ENCODE measurements at regions not wholly inside any gene's neighbourhood (a gene's known extent, or its start where the extent isn't known, plus 50 kb on each side); places are given as distances from the start of the nearest gene placed in this dataset.

DNA sequence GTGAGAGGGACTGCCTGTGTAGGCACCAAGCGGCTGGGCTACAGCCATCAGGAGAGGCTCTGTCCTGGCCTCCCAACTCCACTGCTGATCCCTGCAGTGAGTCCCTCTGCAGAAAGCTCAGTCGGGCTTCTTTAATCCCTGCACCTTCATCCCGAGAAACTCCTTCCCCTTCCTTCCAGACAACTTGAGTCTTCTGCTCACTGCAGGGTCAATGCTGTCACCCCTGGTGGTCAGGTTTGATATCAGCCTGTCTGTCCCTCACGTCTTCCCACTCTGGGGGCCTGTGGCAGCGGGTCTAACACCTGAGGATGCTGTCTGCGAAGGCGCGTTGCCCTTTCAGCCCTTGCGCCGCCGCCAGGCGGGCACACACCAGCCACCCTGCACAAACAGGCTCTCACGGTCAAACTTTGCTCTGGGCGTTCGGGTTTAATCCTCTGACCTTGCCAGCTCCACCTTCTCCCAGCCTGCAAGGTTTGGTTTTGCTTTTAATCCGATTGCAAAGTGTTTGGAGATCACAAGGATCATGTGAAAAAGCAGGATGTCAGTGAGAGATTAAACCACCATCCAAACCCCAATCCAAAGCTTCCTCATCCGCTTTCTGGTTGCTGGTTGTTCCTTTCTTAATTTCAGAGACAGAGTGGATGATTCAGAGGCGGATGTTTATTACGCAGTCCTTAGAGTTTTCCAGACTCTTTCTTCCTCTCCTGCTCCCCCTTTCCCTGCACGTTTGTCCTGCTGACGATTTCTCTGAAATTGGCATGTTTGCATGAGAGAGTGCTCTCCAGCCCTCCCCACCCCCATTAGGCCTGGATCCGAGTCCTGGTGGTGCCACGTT is 74.8 kb upstream of the SLC34A2 start:
- Mint-ChIP-seq H3K4me1 (no peaks in the 10 kb centered on the region), H3K27me3 (no peaks in the 10 kb centered on the region), H3K4me3 (no peak overlapping the region), H3K9me3 (no peaks in the 10 kb centered on the region), H3K27ac (no peak overlapping the region), H3K36me3 (ENCODE audit: low read depth) (no peaks in the 10 kb centered on the region)
- CTCF ChIA-PET, result no interaction called here
- ATAC-seq (ENCODE audit: low read depth) (no peak), DNase-seq (no peak)
- intact Hi-C loops (cut with micrococcal nuclease), result no loop called here
- POLR2A ChIA-PET, result no interaction called here
- TF ChIP-seq, protein P1, sequence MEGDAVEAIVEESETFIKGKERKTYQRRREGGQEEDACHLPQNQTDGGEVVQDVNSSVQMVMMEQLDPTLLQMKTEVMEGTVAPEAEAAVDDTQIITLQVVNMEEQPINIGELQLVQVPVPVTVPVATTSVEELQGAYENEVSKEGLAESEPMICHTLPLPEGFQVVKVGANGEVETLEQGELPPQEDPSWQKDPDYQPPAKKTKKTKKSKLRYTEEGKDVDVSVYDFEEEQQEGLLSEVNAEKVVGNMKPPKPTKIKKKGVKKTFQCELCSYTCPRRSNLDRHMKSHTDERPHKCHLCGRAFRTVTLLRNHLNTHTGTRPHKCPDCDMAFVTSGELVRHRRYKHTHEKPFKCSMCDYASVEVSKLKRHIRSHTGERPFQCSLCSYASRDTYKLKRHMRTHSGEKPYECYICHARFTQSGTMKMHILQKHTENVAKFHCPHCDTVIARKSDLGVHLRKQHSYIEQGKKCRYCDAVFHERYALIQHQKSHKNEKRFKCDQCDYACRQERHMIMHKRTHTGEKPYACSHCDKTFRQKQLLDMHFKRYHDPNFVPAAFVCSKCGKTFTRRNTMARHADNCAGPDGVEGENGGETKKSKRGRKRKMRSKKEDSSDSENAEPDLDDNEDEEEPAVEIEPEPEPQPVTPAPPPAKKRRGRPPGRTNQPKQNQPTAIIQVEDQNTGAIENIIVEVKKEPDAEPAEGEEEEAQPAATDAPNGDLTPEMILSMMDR (IDR thresholded peaks at IDR 0.05), result no peak

DNA sequence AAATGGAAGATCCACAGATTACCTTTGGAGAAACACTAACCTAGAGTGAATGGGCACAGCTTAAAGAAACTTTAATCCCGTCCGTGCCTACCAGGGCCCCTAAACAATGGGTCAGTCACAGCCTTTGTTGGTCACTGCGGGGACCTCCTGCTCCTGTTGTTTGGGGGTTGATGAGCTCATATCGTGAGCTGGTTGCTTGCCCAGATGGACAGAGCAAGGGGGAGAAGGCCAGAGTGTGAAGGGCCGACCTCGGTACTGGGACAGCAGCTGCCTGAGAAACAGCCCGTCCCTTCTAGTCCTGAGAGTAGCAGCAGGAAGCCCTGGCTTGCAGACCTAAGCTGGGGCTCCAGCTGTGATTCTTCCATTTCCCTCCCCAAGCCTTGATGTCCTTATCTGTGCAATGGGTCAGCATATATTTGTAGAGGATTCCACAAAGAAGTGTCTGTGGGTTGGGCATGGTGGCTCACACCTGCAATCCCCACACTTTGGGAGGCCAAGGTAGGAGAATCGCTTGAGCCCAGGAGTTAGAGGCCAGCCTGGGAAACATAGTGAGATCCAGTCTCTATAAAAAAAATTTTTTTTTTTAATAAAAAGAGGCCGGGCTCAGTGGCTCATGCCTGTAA is 69.6 kb upstream of the SLC34A2 start:
- DNase-seq (no peak), ATAC-seq (ENCODE audit: low read depth) (no peak)
- no peak overlapping the region for H3K4me3 Mint-ChIP-seq
- intact Hi-C loops (cut with micrococcal nuclease), result no loop called here
- no peaks in the 10 kb centered on the region for H3K36me3 Mint-ChIP-seq (ENCODE audit: low read depth)
- ChIA-PET CTCF (no interaction called here), POLR2A (no interaction called here)
- H3K27me3 Mint-ChIP-seq, result no peaks in the 10 kb centered on the region
- no peaks in the 10 kb centered on the region for H3K9me3 Mint-ChIP-seq
- no peaks in the 10 kb centered on the region for H3K4me1 Mint-ChIP-seq
- TF ChIP-seq, protein P1 (IDR thresholded peaks at IDR 0.05), result no peak
- no peak overlapping the region for H3K27ac Mint-ChIP-seq

DNA sequence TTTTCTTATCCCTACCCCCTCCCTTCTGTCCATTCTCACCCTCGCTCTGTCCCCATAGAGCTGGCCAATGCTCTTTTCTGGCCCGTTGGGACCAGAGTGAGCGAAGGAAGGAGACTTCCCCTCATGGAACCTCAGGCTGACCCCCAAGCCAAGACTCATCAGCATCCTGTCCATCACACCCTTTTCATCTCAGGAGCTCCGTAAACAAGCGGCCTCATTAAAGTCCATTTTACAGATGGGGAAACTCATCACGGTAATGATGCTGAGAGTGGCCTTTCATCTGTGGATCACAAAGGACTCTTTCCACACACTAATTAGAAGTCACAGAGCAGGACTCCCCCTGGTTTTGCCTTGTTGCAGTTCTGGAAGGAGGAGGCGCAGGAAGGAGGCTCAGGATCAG is 67.4 kb upstream of the SLC34A2 start:
- no peaks in the 10 kb centered on the region for H3K36me3 Mint-ChIP-seq (ENCODE audit: low read depth)
- H3K27me3 Mint-ChIP-seq, result no peaks in the 10 kb centered on the region
- TF ChIP-seq, protein P1 (IDR thresholded peaks at IDR 0.05), result no peak
- POLR2A ChIA-PET, result no interaction called here
- intact Hi-C loops (cut with micrococcal nuclease), result no loop called here
- no peaks in the 10 kb centered on the region for H3K4me1 Mint-ChIP-seq
- H3K4me3 Mint-ChIP-seq, result no peak overlapping the region
- CTCF ChIA-PET, result no interaction called here
- no peak for ATAC-seq (ENCODE audit: low read depth)
- no peak for DNase-seq
- no peaks in the 10 kb centered on the region for H3K9me3 Mint-ChIP-seq
- H3K27ac Mint-ChIP-seq, result no peak overlapping the region

DNA sequence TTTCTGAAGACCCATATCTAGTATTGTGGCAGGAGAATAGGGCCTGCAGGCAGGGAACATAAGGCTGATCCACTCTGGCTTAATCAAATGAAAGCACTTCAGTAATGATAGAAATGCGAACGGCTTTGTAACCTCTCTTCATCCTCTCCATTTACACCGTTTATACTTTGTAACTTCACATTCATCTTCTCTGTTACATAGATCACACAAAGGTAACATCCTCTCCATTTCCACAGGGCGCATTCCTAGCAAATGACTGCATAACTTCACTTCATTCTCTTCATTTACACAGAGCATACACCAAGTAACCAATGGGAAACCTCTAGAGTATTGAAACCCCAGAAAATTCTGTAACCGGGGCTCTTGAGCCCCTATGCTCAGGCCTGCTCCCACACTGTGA is 65.5 kb upstream of the SLC34A2 start:
- no peaks in the 10 kb centered on the region for H3K4me1 Mint-ChIP-seq
- intact Hi-C loops (cut with micrococcal nuclease), result no loop called here
- no peaks in the 10 kb centered on the region for H3K27me3 Mint-ChIP-seq
- no peak overlapping the region for H3K27ac Mint-ChIP-seq
- H3K36me3 Mint-ChIP-seq (ENCODE audit: low read depth), result no peaks in the 10 kb centered on the region
- POLR2A ChIA-PET, result no interaction called here
- H3K9me3 Mint-ChIP-seq, result no peaks in the 10 kb centered on the region
- CTCF ChIA-PET, result no interaction called here
- TF ChIP-seq, protein P1 (IDR thresholded peaks at IDR 0.05), result no peak
- DNase-seq (no peak), ATAC-seq (ENCODE audit: low read depth) (no peak)
- no peak overlapping the region for H3K4me3 Mint-ChIP-seq

DNA sequence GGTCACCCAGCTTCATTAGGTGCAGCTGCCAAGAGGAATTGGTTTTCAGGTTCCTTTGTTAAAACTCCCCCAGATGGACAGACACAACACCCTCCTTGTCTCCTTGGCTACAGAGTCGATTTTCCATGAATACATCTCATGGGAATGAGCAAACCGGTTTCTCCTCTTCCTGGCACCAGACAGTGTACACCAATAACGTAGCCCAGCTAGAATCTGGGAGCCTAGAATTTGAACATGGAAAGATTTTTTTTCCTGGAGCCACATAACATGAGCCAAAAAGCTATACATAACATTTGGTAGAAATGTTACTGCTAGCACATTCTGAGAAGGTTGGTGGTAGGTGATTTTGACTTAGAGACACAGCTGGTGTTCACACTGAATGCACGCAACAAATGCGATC is 62.9 kb upstream of the SLC34A2 start:
- ATAC-seq (ENCODE audit: low read depth) (no peak), DNase-seq (no peak)
- Mint-ChIP-seq H3K4me1 (no peaks in the 10 kb centered on the region), H3K9me3 (peaks cover 8% of the 10 kb centered on the region), H3K4me3 (no peak overlapping the region), H3K27ac (no peak overlapping the region), H3K36me3 (ENCODE audit: low read depth) (no peaks in the 10 kb centered on the region), H3K27me3 (no peaks in the 10 kb centered on the region)
- ChIA-PET CTCF (no interaction called here), POLR2A (no interaction called here)
- TF ChIP-seq, protein P1 (IDR thresholded peaks at IDR 0.05), result no peak
- intact Hi-C loops (cut with micrococcal nuclease), result no loop called here

Data from activated B cell treated with CpG ODN at 0.5 μM for 24 hours (primary cell).